ES-I3 (cell line): ENCODE measurements at regions not wholly inside any gene's neighbourhood (a gene's known extent, or its start where the extent isn't known, plus 50 kb on each side); places are given as distances from the start of the nearest gene placed in this dataset.
"Not testable (repeated sequence)": the region's sequence is repeated elsewhere in the genome, so short reads cannot be mapped to it uniquely, and the experiment has no call there.

Source experiments
- H3K36me3 ChIP-seq: 2 replicates; pipeline ENCODE4 v1.6.1; 2013; ENCODE audit warnings: mild to moderate bottlenecking, low read length, control low read depth, moderate library complexity; ENCODE audit not compliant: insufficient read depth
- H3K4me1 ChIP-seq: 2 replicates; pipeline ENCODE4 v1.6.1; 2013; ENCODE audit warnings: mild to moderate bottlenecking, control low read depth, low read length; ENCODE audit not compliant: insufficient read depth
- H3K9ac ChIP-seq: 2 replicates; pipeline ENCODE4 v1.6.1; 2013; ENCODE audit warnings: low read depth, mild to moderate bottlenecking, low read length, moderate library complexity
- H3K9me3 ChIP-seq: 2 replicates; pipeline ENCODE4 v1.6.1; 2013; ENCODE audit warnings: mild to moderate bottlenecking, low read length, moderate library complexity; ENCODE audit not compliant: control insufficient read depth, insufficient read depth

GRCh38 chr12:124150168-124150567, 144.7 kb upstream of the RFLNA start:
- H3K9ac ChIP-seq: no peak overlapping the region
- H3K4me1 ChIP-seq: peaks cover 6% of the 10 kb centered on the region; the same call in 1 of the 2 replicates
- H3K9me3 ChIP-seq: peaks cover 5% of the 10 kb centered on the region; the same call in 1 of the 2 replicates
- no peaks in the 10 kb centered on the region; the same call in 1 of the 2 replicates for H3K36me3 ChIP-seq

- H3K9me3 ChIP-seq: peaks cover 5% of the 10 kb centered on the region; the same call in 1 of the 2 replicates
- H3K4me1 ChIP-seq: peaks cover 6% of the 10 kb centered on the region; the same call in 1 of the 2 replicates
- H3K36me3 ChIP-seq: no peaks in the 10 kb centered on the region; the same call in 1 of the 2 replicates
- no peak overlapping the region for H3K9ac ChIP-seq
Measured at GRCh38 chr12:124151583-124151982, 143.3 kb upstream of the RFLNA start.

- H3K4me1 ChIP-seq: peaks cover 7% of the 10 kb centered on the region
- H3K9me3 ChIP-seq: no peaks in the 10 kb centered on the region; the same call in 1 of the 2 replicates
- H3K36me3 ChIP-seq: no peaks in the 10 kb centered on the region; the same call in 1 of the 2 replicates
- H3K9ac ChIP-seq: no peak overlapping the region
Measured at GRCh38 chr12:124152731-124153130, 142.2 kb upstream of the RFLNA start.

- Histone ChIP-seq H3K36me3 (no peaks in the 10 kb centered on the region; the same call in 1 of the 2 replicates), H3K4me1 (peaks cover 7% of the 10 kb centered on the region; the same call in 1 of the 2 replicates), H3K9me3 (no peaks in the 10 kb centered on the region), H3K9ac (no peak overlapping the region)
Measured at GRCh38 chr12:124153392-124153791, 141.5 kb upstream of the RFLNA start.

GRCh38 chr12:124157406-124157805, 137.5 kb upstream of the RFLNA start:
- Histone ChIP-seq H3K9me3 (no peaks in the 10 kb centered on the region), H3K36me3 (no peaks in the 10 kb centered on the region; the same call in 1 of the 2 replicates), H3K4me1 (peaks cover 11% of the 10 kb centered on the region), H3K9ac (no peak overlapping the region)

- H3K4me1 ChIP-seq: peaks cover 11% of the 10 kb centered on the region
- no peaks in the 10 kb centered on the region for H3K36me3 ChIP-seq
- no peak overlapping the region for H3K9ac ChIP-seq
- no peaks in the 10 kb centered on the region; the same call in 1 of the 2 replicates for H3K9me3 ChIP-seq
Measured at GRCh38 chr12:124159655-124160054, 135.2 kb upstream of the RFLNA start.

- H3K9me3 ChIP-seq: no peaks in the 10 kb centered on the region; the same call in 1 of the 2 replicates
- H3K9ac ChIP-seq: no peak overlapping the region
- no peaks in the 10 kb centered on the region for H3K36me3 ChIP-seq
- H3K4me1 ChIP-seq: peaks cover 11% of the 10 kb centered on the region
Measured at GRCh38 chr12:124160097-124160756, 134.7 kb upstream of the RFLNA start.

- not testable (repeated sequence) for H3K36me3 ChIP-seq, H3K9ac ChIP-seq, H3K9me3 ChIP-seq
- H3K4me1 ChIP-seq: peaks cover 11% of the 10 kb centered on the region
Measured at GRCh38 chr12:124161402-124161801, 133.5 kb upstream of the RFLNA start.

GRCh38 chr12:124162151-124163110, 132.5 kb upstream of the RFLNA start:
- Histone ChIP-seq H3K36me3 (no peaks in the 10 kb centered on the region), H3K9ac (no peak overlapping the region), H3K9me3 (peaks cover 6% of the 10 kb centered on the region; the same call in 1 of the 2 replicates), H3K4me1 (peaks cover 10% of the 10 kb centered on the region)

GRCh38 chr12:124165695-124166094, 129.2 kb upstream of the RFLNA start:
- H3K9ac ChIP-seq: no peak overlapping the region
- no peaks in the 10 kb centered on the region for H3K36me3 ChIP-seq
- H3K4me1 ChIP-seq: no peaks in the 10 kb centered on the region

GRCh38 chr12:124167141-124167540, 127.8 kb upstream of the RFLNA start:
- Histone ChIP-seq H3K9me3 (peaks cover 24% of the 10 kb centered on the region), H3K4me1 (no peaks in the 10 kb centered on the region), H3K9ac (no peak overlapping the region), H3K36me3 (no peaks in the 10 kb centered on the region)

More at GRCh38 chr12:124165695-124166094, 129.2 kb upstream of the RFLNA start:
- H3K9me3 ChIP-seq: peaks cover 23% of the 10 kb centered on the region

- H3K36me3 ChIP-seq: no peaks in the 10 kb centered on the region
- no peak overlapping the region for H3K9ac ChIP-seq
- no peaks in the 10 kb centered on the region for H3K4me1 ChIP-seq
- peaks cover 24% of the 10 kb centered on the region for H3K9me3 ChIP-seq
Measured at GRCh38 chr12:124168016-124168786, 126.7 kb upstream of the RFLNA start.

- no peak overlapping the region for H3K9ac ChIP-seq
Measured at GRCh38 chr12:124169577-124170284, 125.2 kb upstream of the RFLNA start.

More at GRCh38 chr12:124169577-124170284, 125.2 kb upstream of the RFLNA start:
- Histone ChIP-seq H3K36me3 (no peaks in the 10 kb centered on the region), H3K9me3 (peaks cover 24% of the 10 kb centered on the region), H3K4me1 (no peaks in the 10 kb centered on the region)
